ENCODE measurements at regions not wholly inside any gene's neighbourhood (a gene's known extent, or its start where the extent isn't known, plus 50 kb on each side); places are given as distances from the start of the nearest gene placed in this dataset.

GRCh38 chr10:47078393-47079203, 167.4 kb downstream of the PTPN20 start:
- no peaks in the 10 kb centered on the region for H3K4me1 ChIP-seq
- intact Hi-C loops (cut with DNase I) = no loop called here

GRCh38 chr10:47079204-47079580, 168.0 kb downstream of the PTPN20 start:
- H3K4me3 ChIP-seq = no peak overlapping the region
- intact Hi-C loops (cut with DNase I) = no loop called here
- H3K9me3 ChIP-seq = no peaks in the 10 kb centered on the region
- no peaks in the 10 kb centered on the region for H3K4me1 ChIP-seq
- peak in 1 of 2 donors; percentile 2 for DNase-seq (ENCODE audit: low spot score in 2 of 2)
- H3K36me3 ChIP-seq = no peaks in the 10 kb centered on the region
- no peak for TF ChIP-seq CTCF (IDR thresholded peaks at IDR 0.05)
- no peaks in the 10 kb centered on the region for H3K27me3 ChIP-seq
- H3K27ac ChIP-seq = no peak overlapping the region

More at GRCh38 chr10:47078393-47079203, 167.4 kb downstream of the PTPN20 start:
- no peaks in the 10 kb centered on the region for H3K36me3 ChIP-seq
- H3K9me3 ChIP-seq = no peaks in the 10 kb centered on the region
- no peaks in the 10 kb centered on the region for H3K27me3 ChIP-seq
- no peak for TF ChIP-seq CTCF (IDR thresholded peaks at IDR 0.05)
- H3K4me3 ChIP-seq = no peak overlapping the region
- H3K27ac ChIP-seq = no peak overlapping the region
- peak in 1 of 2 donors; percentile 24 for DNase-seq (ENCODE audit: low spot score in 2 of 2)

GRCh38 chr10:47081264-47081663, 170.0 kb downstream of the PTPN20 start:
- DNase-seq (ENCODE audit: low spot score in 2 of 2) = peak in 1 of 2 donors; percentile 22
- no peaks in the 10 kb centered on the region for H3K4me1 ChIP-seq
- H3K27ac ChIP-seq = no peak overlapping the region
- H3K27me3 ChIP-seq = no peaks in the 10 kb centered on the region
- H3K4me3 ChIP-seq = no peak overlapping the region
- TF ChIP-seq CTCF (IDR thresholded peaks at IDR 0.05) = no peak
- intact Hi-C loops (cut with DNase I) = no loop called here
- no peaks in the 10 kb centered on the region for H3K36me3 ChIP-seq
- no peaks in the 10 kb centered on the region for H3K9me3 ChIP-seq

GRCh38 chr10:47082055-47082784, 171.0 kb downstream of the PTPN20 start:
- Histone ChIP-seq H3K4me3 (no peak overlapping the region), H3K9me3 (no peaks in the 10 kb centered on the region), H3K27me3 (no peaks in the 10 kb centered on the region), H3K27ac (no peak overlapping the region), H3K36me3 (no peaks in the 10 kb centered on the region), H3K4me1 (no peaks in the 10 kb centered on the region)
- DNase-seq (ENCODE audit: low spot score in 2 of 2) = peak in 1 of 2 donors; percentile 30
- intact Hi-C loops (cut with DNase I) = no loop called here
- TF ChIP-seq CTCF (IDR thresholded peaks at IDR 0.05) = no peak

- Histone ChIP-seq H3K27me3 (no peaks in the 10 kb centered on the region), H3K4me3 (no peak overlapping the region), H3K36me3 (no peaks in the 10 kb centered on the region), H3K4me1 (no peaks in the 10 kb centered on the region), H3K27ac (no peak overlapping the region), H3K9me3 (no peaks in the 10 kb centered on the region)
- TF ChIP-seq CTCF (IDR thresholded peaks at IDR 0.05) = no peak
- intact Hi-C loops (cut with DNase I) = no loop called here
- peak in 1 of 2 donors; percentile 9 for DNase-seq (ENCODE audit: low spot score in 2 of 2)
Observed at GRCh38 chr10:47087667-47088066, 176.4 kb downstream of the PTPN20 start.
